OCI-LY7 (cell line): ENCODE measurements at regions not wholly inside any gene's neighbourhood (a gene's known extent, or its start where the extent isn't known, plus 50 kb on each side); places are given as distances from the start of the nearest gene placed in this dataset.

Source experiments
- EZH2phosphoT487 ChIP-seq: fragments of 200-600 bp; sonication (generic); IDR thresholded peaks from 2 replicates; pipeline ENCODE4 v1.6.1; 2018; ENCODE audit warnings: low read depth, borderline replicate concordance, mild to moderate bottlenecking, mixed run types, antibody characterized with exemption, low read length, moderate library complexity, mixed read lengths
- TF ChIP-seq, protein P1 (sequence below): fragments of 200-600 bp; sonication (generic); conservative IDR thresholded peaks from 2 replicates; pipeline ENCODE4 v1.5.1; 2014; ENCODE audit warnings: mild to moderate bottlenecking, antibody characterized with exemption, low read length, moderate library complexity, mixed read lengths

DNA sequence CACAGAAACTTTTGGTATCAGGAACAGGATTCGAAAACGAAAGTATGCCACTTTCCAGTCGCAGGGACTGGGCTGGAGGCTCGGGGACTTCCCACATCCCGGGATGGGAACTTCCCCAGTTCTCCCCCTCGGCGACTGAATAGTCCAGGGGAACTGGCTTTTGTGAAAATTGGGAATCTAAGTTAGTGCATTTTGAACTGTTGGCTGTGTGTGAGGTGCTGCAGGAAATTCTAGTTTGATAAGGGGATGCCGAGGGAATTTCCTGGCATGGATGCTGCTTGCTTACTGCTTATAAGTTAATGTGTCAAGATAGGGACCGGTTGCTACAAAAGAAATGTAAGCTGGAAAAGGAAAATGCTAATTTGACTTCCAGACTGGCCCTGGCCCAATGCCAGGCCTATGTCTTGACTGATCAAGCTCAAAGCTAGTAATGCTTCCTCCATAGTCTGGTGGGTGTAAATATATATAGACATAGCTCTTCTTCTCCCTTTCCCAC lies 73.4 kb upstream of the EIF5 start:
- TF ChIP-seq, protein P1, sequence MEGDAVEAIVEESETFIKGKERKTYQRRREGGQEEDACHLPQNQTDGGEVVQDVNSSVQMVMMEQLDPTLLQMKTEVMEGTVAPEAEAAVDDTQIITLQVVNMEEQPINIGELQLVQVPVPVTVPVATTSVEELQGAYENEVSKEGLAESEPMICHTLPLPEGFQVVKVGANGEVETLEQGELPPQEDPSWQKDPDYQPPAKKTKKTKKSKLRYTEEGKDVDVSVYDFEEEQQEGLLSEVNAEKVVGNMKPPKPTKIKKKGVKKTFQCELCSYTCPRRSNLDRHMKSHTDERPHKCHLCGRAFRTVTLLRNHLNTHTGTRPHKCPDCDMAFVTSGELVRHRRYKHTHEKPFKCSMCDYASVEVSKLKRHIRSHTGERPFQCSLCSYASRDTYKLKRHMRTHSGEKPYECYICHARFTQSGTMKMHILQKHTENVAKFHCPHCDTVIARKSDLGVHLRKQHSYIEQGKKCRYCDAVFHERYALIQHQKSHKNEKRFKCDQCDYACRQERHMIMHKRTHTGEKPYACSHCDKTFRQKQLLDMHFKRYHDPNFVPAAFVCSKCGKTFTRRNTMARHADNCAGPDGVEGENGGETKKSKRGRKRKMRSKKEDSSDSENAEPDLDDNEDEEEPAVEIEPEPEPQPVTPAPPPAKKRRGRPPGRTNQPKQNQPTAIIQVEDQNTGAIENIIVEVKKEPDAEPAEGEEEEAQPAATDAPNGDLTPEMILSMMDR: no peak
- TF ChIP-seq EZH2phosphoT487: no peak
